ENCODE measurements at regions not wholly inside any gene's neighbourhood (a gene's known extent, or its start where the extent isn't known, plus 50 kb on each side); places are given as distances from the start of the nearest gene placed in this dataset.

DNA sequence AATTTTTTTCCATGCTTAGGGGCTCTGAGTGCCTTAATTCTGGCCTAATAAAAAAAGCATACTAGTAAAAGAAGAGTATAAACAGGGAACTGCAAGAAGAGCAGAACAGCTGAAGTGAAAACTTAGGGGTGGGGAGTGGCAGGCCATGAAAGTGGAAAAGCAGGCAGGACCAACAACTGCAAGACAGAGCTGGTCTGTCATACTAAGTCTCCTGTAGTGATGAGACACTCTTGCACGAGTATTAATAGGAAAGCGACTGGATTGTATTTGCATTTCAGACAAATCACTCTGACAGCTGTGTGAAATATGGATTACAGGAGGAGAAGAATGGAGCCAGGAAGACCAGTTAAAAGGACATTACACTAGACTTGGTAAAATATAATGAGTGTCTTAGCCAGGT, 449.9 kb downstream of the NUF2 start:
- Histone ChIP-seq H2BK20ac (ENCODE audit: low read depth, low read length) (no peak overlapping the region), H3K14ac (replicated peaks; ENCODE audit: low read depth, low read length) (no peak overlapping the region), H3K23ac (ENCODE audit: low read depth, low read length) (no peak overlapping the region), H3K4ac (ENCODE audit: low read depth, low read length) (no peak overlapping the region), H2BK5ac (ENCODE audit: low read depth, low read length, poor library complexity, severe bottlenecking) (no peak overlapping the region), H3K4me1 (ENCODE audit: control insufficient read depth, insufficient read depth, low read length) (no peaks in the 10 kb centered on the region), H3K9me1 (ENCODE audit: insufficient read depth, low read length) (no peaks in the 10 kb centered on the region), H2AK9ac (replicated peaks; ENCODE audit: low read depth, low read length, poor library complexity) (no peak overlapping the region), H3K56ac (ENCODE audit: extremely low read depth, insufficient read depth, low read length) (no peak overlapping the region), H4K8ac (ENCODE audit: low read depth in 2 of 2, low read length in 2 of 2) (no peak overlapping the region), H4K91ac (ENCODE audit: insufficient read depth, low read depth, low read length) (no peak overlapping the region), H2BK15ac (ENCODE audit: low read depth, low read length) (no peak overlapping the region), H3K27ac (ENCODE audit: insufficient read depth, low read length) (no peak overlapping the region), H4K5ac (ENCODE audit: low read depth, low read length) (no peak overlapping the region), H3K18ac (ENCODE audit: low read depth, low read length) (no peak overlapping the region), H3K4me2 (ENCODE audit: low read depth, low read length) (no peak overlapping the region), H2BK120ac (ENCODE audit: low read depth, low read length) (no peak overlapping the region), H3K4me3 (ENCODE audit: insufficient read depth, low read depth, low read length) (no peak overlapping the region), H2AFZ (replicated peaks; ENCODE audit: low read length, poor library complexity) (no peak overlapping the region), H3K9ac (ENCODE audit: low read depth, low read length) (no peak overlapping the region), H2AK5ac (ENCODE audit: low read depth, low read length) (no peak overlapping the region), H4K20me1 (ENCODE audit: insufficient read depth, low read length) (no peaks in the 10 kb centered on the region), H3K79me1 (ENCODE audit: low read depth in 1 of 2, low read length in 2 of 2) (no peaks in the 10 kb centered on the region), H3K36me3 (ENCODE audit: control insufficient read depth, insufficient read depth, low read length) (no peaks in the 10 kb centered on the region), H3K9me3 (ENCODE audit: control insufficient read depth, insufficient read depth, low read length) (0 out of 2 replicates have a peak, but pooled peaks cover 3% of the 10 kb centered on the region), H3K27me3 (ENCODE audit: control insufficient read depth, insufficient read depth, low read length) (no peaks in the 10 kb centered on the region)
- ChIA-PET CTCF (no interaction called here), POLR2A (ENCODE audit: unreplicated experiment) (no interaction called here)
- TF ChIP-seq CEBPB (IDR thresholded peaks at IDR 0.05; ENCODE audit: low read depth, low read length) (no peak), RCOR1 (IDR thresholded peaks at IDR 0.05; ENCODE audit: insufficient replicate concordance, low read length) (no peak), POLR2A (IDR thresholded peaks at IDR 0.05; ENCODE audit: low read depth, low read length) (no peak), RFX5 (IDR thresholded peaks at IDR 0.05; ENCODE audit: low read depth, low read length) (no peak), BHLHE40 (IDR thresholded peaks at IDR 0.05; ENCODE audit: low read depth, low read length) (no peak), NFE2L2 (IDR thresholded peaks at IDR 0.05; ENCODE audit: low read depth, low read length) (no peak), MAFK (IDR thresholded peaks at IDR 0.05; ENCODE audit: low read depth, low read length) (no peak), CHD1 (IDR thresholded peaks at IDR 0.05; ENCODE audit: low read depth, low read length) (no peak)
- TF ChIP-seq, protein P1, sequence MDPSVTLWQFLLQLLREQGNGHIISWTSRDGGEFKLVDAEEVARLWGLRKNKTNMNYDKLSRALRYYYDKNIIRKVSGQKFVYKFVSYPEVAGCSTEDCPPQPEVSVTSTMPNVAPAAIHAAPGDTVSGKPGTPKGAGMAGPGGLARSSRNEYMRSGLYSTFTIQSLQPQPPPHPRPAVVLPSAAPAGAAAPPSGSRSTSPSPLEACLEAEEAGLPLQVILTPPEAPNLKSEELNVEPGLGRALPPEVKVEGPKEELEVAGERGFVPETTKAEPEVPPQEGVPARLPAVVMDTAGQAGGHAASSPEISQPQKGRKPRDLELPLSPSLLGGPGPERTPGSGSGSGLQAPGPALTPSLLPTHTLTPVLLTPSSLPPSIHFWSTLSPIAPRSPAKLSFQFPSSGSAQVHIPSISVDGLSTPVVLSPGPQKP (IDR thresholded peaks at IDR 0.05; ENCODE audit: borderline replicate concordance, low read depth, low read length) = no peak
- TF ChIP-seq, protein P2, sequence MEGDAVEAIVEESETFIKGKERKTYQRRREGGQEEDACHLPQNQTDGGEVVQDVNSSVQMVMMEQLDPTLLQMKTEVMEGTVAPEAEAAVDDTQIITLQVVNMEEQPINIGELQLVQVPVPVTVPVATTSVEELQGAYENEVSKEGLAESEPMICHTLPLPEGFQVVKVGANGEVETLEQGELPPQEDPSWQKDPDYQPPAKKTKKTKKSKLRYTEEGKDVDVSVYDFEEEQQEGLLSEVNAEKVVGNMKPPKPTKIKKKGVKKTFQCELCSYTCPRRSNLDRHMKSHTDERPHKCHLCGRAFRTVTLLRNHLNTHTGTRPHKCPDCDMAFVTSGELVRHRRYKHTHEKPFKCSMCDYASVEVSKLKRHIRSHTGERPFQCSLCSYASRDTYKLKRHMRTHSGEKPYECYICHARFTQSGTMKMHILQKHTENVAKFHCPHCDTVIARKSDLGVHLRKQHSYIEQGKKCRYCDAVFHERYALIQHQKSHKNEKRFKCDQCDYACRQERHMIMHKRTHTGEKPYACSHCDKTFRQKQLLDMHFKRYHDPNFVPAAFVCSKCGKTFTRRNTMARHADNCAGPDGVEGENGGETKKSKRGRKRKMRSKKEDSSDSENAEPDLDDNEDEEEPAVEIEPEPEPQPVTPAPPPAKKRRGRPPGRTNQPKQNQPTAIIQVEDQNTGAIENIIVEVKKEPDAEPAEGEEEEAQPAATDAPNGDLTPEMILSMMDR (conservative IDR thresholded peaks at IDR 0.05; ENCODE audit: low read depth, low read length) = no peak
- TF ChIP-seq, protein P3, sequence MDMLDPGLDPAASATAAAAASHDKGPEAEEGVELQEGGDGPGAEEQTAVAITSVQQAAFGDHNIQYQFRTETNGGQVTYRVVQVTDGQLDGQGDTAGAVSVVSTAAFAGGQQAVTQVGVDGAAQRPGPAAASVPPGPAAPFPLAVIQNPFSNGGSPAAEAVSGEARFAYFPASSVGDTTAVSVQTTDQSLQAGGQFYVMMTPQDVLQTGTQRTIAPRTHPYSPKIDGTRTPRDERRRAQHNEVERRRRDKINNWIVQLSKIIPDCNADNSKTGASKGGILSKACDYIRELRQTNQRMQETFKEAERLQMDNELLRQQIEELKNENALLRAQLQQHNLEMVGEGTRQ (IDR thresholded peaks at IDR 0.05; ENCODE audit: low read depth, low read length) = no peak
- no peak for ATAC-seq (ENCODE audit: low read depth)
- no CpG with 5 or more reads among the region's 2 CpGs for WGBS, 2 experiments (ENCODE audit: extremely low coverage in 2 of 2, insufficient read length in 1 of 2)
- no peak for DNase-seq
- intact Hi-C loops (cut with micrococcal nuclease) (no loop called here), dilution Hi-C loops (cut with HindIII; ENCODE audit: low sequenced_read_pairs, unreplicated experiment) (no loop called here), in situ Hi-C loops (cut with MboI; ENCODE audit: low sequenced_read_pairs) (no loop called here)
- BruUV-seq (replicated peaks) = no TSS peak

Data from IMR-90 (cell line).